BJ (cell line): ENCODE measurements at regions not wholly inside any gene's neighbourhood (a gene's known extent, or its start where the extent isn't known, plus 50 kb on each side); places are given as distances from the start of the nearest gene placed in this dataset.

Source experiments
- CTCF ChIA-PET: fragments of 350-600 bp; formaldehyde crosslinking; extraction: SDS; loops from one replicate; lab custom pipeline; 2021; ENCODE audit warnings: antibody characterized with exemption, inconsistent platforms; lab: Yijun Ruan, JAX
- POLR2A ChIA-PET: fragments of 300-600 bp; sonication (Branson Sonifier 250); formaldehyde crosslinking; extraction: SDS; loops from one replicate; lab custom pipeline; 2021; ENCODE audit warnings: antibody characterized with exemption; lab: Charles Lee
- DNase-seq: peaks from one replicate; pipeline ENCODE4 v3.0.0-alpha.2; 2011; ENCODE audit warnings: low read depth
- H3K27me3 ChIP-seq: 2 replicates; pipeline ENCODE4 v1.6.0; 2011; ENCODE audit warnings: low read length; ENCODE audit not compliant: control insufficient read depth, insufficient read depth
- H3K36me3 ChIP-seq: 2 replicates; pipeline ENCODE4 v1.5.1; 2011; ENCODE audit warnings: low read length; ENCODE audit not compliant: control insufficient read depth, insufficient read depth
- H3K4me3 ChIP-seq: 2 replicates; pipeline ENCODE4 v1.5.1; 2011; ENCODE audit warnings: low read depth, mild to moderate bottlenecking, control low read depth, low read length
- CTCF ChIP-seq: IDR thresholded peaks from 2 replicates; pipeline ENCODE4 v1.5.1; 2011; ENCODE audit warnings: low read depth, mild to moderate bottlenecking, control low read depth, inconsistent platforms, low read length, moderate library complexity; ENCODE audit not compliant: insufficient read depth

- CTCF ChIA-PET: interaction anchor here (1.1 kb wide), 1 partner anchor 15 kb away, joined by 3 read pairs; no protein-coding TSS in a partner anchor
These were observed 130.7 kb upstream of the NREP start for GRCh38 chr5:111887706-111888105.

GRCh38 chr5:111869681-111870080 is 112.7 kb upstream of the NREP start:
- no peaks in the 10 kb centered on the region for H3K27me3 ChIP-seq
- CTCF ChIA-PET: interaction anchor here (1.6 kb wide), 1 partner anchor 338 kb away, joined by 5 read pairs; no protein-coding TSS in a partner anchor
- no peaks in the 10 kb centered on the region for H3K36me3 ChIP-seq
- H3K4me3 ChIP-seq: no peak overlapping the region
- no peak for TF ChIP-seq CTCF
- POLR2A ChIA-PET: no interaction called here
- no peak for DNase-seq

More at GRCh38 chr5:111887706-111888105, 130.7 kb upstream of the NREP start:
- DNase-seq: no peak
- TF ChIP-seq CTCF: no peak
- no peaks in the 10 kb centered on the region for H3K36me3 ChIP-seq
- POLR2A ChIA-PET: no interaction called here
- no peaks in the 10 kb centered on the region for H3K27me3 ChIP-seq
- H3K4me3 ChIP-seq: no peak overlapping the region

GRCh38 chr5:111865356-111865755 is 108.4 kb upstream of the NREP start:
- H3K36me3 ChIP-seq: no peaks in the 10 kb centered on the region
- POLR2A ChIA-PET: no interaction called here
- CTCF ChIA-PET: interaction anchor here (1.2 to 1.8 kb wide), 3 partner anchors 10 to 17 kb away, joined by 3 to 5 read pairs (median 4); no protein-coding TSS in a partner anchor
- TF ChIP-seq CTCF: no peak
- H3K27me3 ChIP-seq: no peaks in the 10 kb centered on the region
- H3K4me3 ChIP-seq: no peak overlapping the region
- DNase-seq: no peak

GRCh38 chr5:111863801-111864200 is 106.8 kb upstream of the NREP start:
- no peaks in the 10 kb centered on the region for H3K27me3 ChIP-seq
- POLR2A ChIA-PET: no interaction called here
- CTCF ChIA-PET: interaction anchor here (0.6 to 1.1 kb wide), 2 partner anchors 14 to 213 kb away, joined by 3 to 4 read pairs; no protein-coding TSS in a partner anchor
- TF ChIP-seq CTCF: no peak
- no peaks in the 10 kb centered on the region for H3K36me3 ChIP-seq
- no peak for DNase-seq
- no peak overlapping the region for H3K4me3 ChIP-seq

GRCh38 chr5:111859533-111860270 is 102.7 kb upstream of the NREP start:
- no peaks in the 10 kb centered on the region for H3K36me3 ChIP-seq
- ChIA-PET CTCF (interaction anchor here (0.8 kb wide), 1 partner anchor 287 kb away, joined by 3 read pairs; no protein-coding TSS in a partner anchor), POLR2A (no interaction called here)
- DNase-seq: peak; percentile 47
- no peak overlapping the region for H3K4me3 ChIP-seq
- no peaks in the 10 kb centered on the region for H3K27me3 ChIP-seq
- TF ChIP-seq CTCF: no peak
